HG02571 (cell line): ENCODE measurements at regions not wholly inside any gene's neighbourhood (a gene's known extent, or its start where the extent isn't known, plus 50 kb on each side); places are given as distances from the start of the nearest gene placed in this dataset.

Source experiments
- ATAC-seq: cut with Tn5 transposase; IDR thresholded peaks from one replicate; pipeline ENCODE4 v1.9.1; 2021; ENCODE audit warnings: mild to moderate bottlenecking, moderate library complexity; ENCODE audit not compliant: unreplicated experiment

- no peak for ATAC-seq
Observed at GRCh38 chr4:155564880-155565279, 101.8 kb upstream of the GUCY1A1 start.

- no peak for ATAC-seq
Observed at GRCh38 chr4:155564086-155564485, 102.6 kb upstream of the GUCY1A1 start.

GRCh38 chr4:155559915-155560314 is 106.7 kb upstream of the GUCY1A1 start:
- ATAC-seq, result no peak

GRCh38 chr4:155552180-155552579 is 114.5 kb upstream of the GUCY1A1 start:
- ATAC-seq, result no peak

GRCh38 chr4:155548173-155548572 is 118.5 kb upstream of the GUCY1A1 start:
- ATAC-seq, result no peak

- no peak for ATAC-seq
Observed at GRCh38 chr4:155546451-155546850, 120.2 kb upstream of the GUCY1A1 start.

- ATAC-seq, result no peak
Observed at GRCh38 chr4:155545456-155545855, 121.2 kb upstream of the GUCY1A1 start.

- ATAC-seq, result no peak
Observed at GRCh38 chr4:155544547-155544946, 122.1 kb upstream of the GUCY1A1 start.

GRCh38 chr4:155543126-155543765 is 123.4 kb upstream of the GUCY1A1 start:
- ATAC-seq, result no peak

GRCh38 chr4:155542415-155542814 is 124.2 kb upstream of the GUCY1A1 start:
- ATAC-seq, result no peak

GRCh38 chr4:155541716-155542115 is 124.9 kb upstream of the GUCY1A1 start:
- no peak for ATAC-seq

- ATAC-seq, result no peak
Observed at GRCh38 chr4:155540698-155541097, 126.0 kb upstream of the GUCY1A1 start.

GRCh38 chr4:155539746-155540145 is 126.9 kb upstream of the GUCY1A1 start:
- no peak for ATAC-seq

- no peak for ATAC-seq
Observed at GRCh38 chr4:155535802-155536454, 130.7 kb upstream of the GUCY1A1 start.

GRCh38 chr4:155532373-155533085 is 134.1 kb upstream of the GUCY1A1 start:
- no peak for ATAC-seq

GRCh38 chr4:155530857-155531256 is 135.8 kb upstream of the GUCY1A1 start:
- no peak for ATAC-seq

GRCh38 chr4:155530290-155530689 is 136.4 kb upstream of the GUCY1A1 start:
- ATAC-seq, result no peak

GRCh38 chr4:155529716-155530115 is 136.9 kb upstream of the GUCY1A1 start:
- no peak for ATAC-seq

- ATAC-seq, result no peak
Observed at GRCh38 chr4:155529272-155529671, 137.4 kb upstream of the GUCY1A1 start.

- ATAC-seq, result no peak
Observed at GRCh38 chr4:155526452-155527169, 140.0 kb upstream of the GUCY1A1 start.

GRCh38 chr4:155524926-155525455 is 141.7 kb upstream of the GUCY1A1 start:
- no peak for ATAC-seq
